Smooth muscle cell (in vitro differentiated cells): ENCODE measurements at regions not wholly inside any gene's neighbourhood (a gene's known extent, or its start where the extent isn't known, plus 50 kb on each side); places are given as distances from the start of the nearest gene placed in this dataset.
"Not testable (repeated sequence)": the region's sequence is repeated elsewhere in the genome, so short reads cannot be mapped to it uniquely, and the experiment has no call there.

Experiments used
- DNase-seq: peaks from one replicate; lab custom pipeline; 2025; ENCODE audit not compliant: unreplicated experiment; lab: John Stamatoyannopoulos, UW
- H2AFZ ChIP-seq: fragments of 200-600 bp; sonication (generic); 2 replicates; pipeline ENCODE4 v1.6.0; 2016; ENCODE audit warnings: antibody characterized with exemption, low read depth, mild to moderate bottlenecking
- H3F3A ChIP-seq: fragments of 200-600 bp; sonication (generic); 2 replicates; pipeline ENCODE4 v1.6.0; 2017; ENCODE audit warnings: antibody characterized with exemption, low read depth
- H3K27ac ChIP-seq: fragments of 200-600 bp; sonication (generic); 2 replicates; pipeline ENCODE4 v1.5.1; 2016; ENCODE audit warnings: low read depth, mild to moderate bottlenecking
- H3K27me3 ChIP-seq: fragments of 200-600 bp; sonication (generic); 2 replicates; pipeline ENCODE4 v1.6.1; 2016; ENCODE audit warnings: low read depth, mild to moderate bottlenecking
- H3K36me3 ChIP-seq: fragments of 200-600 bp; sonication (generic); 2 replicates; pipeline ENCODE4 v1.5.1; 2016; ENCODE audit warnings: low read depth
- H3K4me1 ChIP-seq: fragments of 200-600 bp; sonication (generic); 2 replicates; pipeline ENCODE4 v1.5.1; 2016; ENCODE audit warnings: low read depth
- H3K4me2 ChIP-seq: fragments of 200-600 bp; sonication (generic); 2 replicates; pipeline ENCODE4 v1.6.0; 2016; ENCODE audit warnings: mild to moderate bottlenecking
- H3K4me3 ChIP-seq: fragments of 200-600 bp; sonication (generic); 2 replicates; pipeline ENCODE4 v1.5.1; 2016; ENCODE audit warnings: mild to moderate bottlenecking
- H3K79me2 ChIP-seq: fragments of 200-600 bp; sonication (generic); 2 replicates; pipeline ENCODE4 v1.6.0; 2016; ENCODE audit warnings: low read depth, mild to moderate bottlenecking
- H3K9ac ChIP-seq: fragments of 200-600 bp; sonication (generic); 2 replicates; pipeline ENCODE4 v1.6.0; 2016; ENCODE audit warnings: low read depth
- H3K9me3 ChIP-seq: fragments of 200-600 bp; sonication (generic); replicated peaks from 2 replicates; pipeline ENCODE4 v1.5.1; 2016; ENCODE audit warnings: low read depth
- H4K20me1 ChIP-seq: fragments of 200-600 bp; sonication (generic); 2 replicates; pipeline ENCODE4 v1.6.0; 2016; ENCODE audit warnings: low read depth
- WGBS: methylation state at CpG from one replicate; pipeline ENCODE4 v1.1.7; 2016; ENCODE audit warnings: low lambda C conversion rate; 5-methylcytosine and 5-hydroxymethylcytosine counted together
- TF ChIP-seq, protein P1 (sequence below): fragments of 200-600 bp; sonication (generic); IDR thresholded peaks from 2 replicates; pipeline ENCODE4 v1.5.1; 2017; ENCODE audit warnings: borderline replicate concordance, mild to moderate bottlenecking, antibody characterized with exemption; ENCODE audit not compliant: insufficient read depth, poor library complexity, severe bottlenecking

- no peaks in the 10 kb centered on the region for H3K9me3 ChIP-seq
- TF ChIP-seq, protein P1, sequence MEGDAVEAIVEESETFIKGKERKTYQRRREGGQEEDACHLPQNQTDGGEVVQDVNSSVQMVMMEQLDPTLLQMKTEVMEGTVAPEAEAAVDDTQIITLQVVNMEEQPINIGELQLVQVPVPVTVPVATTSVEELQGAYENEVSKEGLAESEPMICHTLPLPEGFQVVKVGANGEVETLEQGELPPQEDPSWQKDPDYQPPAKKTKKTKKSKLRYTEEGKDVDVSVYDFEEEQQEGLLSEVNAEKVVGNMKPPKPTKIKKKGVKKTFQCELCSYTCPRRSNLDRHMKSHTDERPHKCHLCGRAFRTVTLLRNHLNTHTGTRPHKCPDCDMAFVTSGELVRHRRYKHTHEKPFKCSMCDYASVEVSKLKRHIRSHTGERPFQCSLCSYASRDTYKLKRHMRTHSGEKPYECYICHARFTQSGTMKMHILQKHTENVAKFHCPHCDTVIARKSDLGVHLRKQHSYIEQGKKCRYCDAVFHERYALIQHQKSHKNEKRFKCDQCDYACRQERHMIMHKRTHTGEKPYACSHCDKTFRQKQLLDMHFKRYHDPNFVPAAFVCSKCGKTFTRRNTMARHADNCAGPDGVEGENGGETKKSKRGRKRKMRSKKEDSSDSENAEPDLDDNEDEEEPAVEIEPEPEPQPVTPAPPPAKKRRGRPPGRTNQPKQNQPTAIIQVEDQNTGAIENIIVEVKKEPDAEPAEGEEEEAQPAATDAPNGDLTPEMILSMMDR: no peak
- no peaks in the 10 kb centered on the region for H4K20me1 ChIP-seq
- no peaks in the 10 kb centered on the region for H3F3A ChIP-seq
- H3K27ac ChIP-seq: no peak overlapping the region
- H3K36me3 ChIP-seq: no peaks in the 10 kb centered on the region
- 96% methylated on average over 9 of the region's 9 CpGs for WGBS
- no peak overlapping the region for H3K4me3 ChIP-seq
- H3K79me2 ChIP-seq: no peaks in the 10 kb centered on the region
- no peak overlapping the region for H3K4me2 ChIP-seq
- H3K4me1 ChIP-seq: peaks cover 20% of the 10 kb centered on the region
- no peak for DNase-seq
- H3K9ac ChIP-seq: no peak overlapping the region
- H3K27me3 ChIP-seq: no peaks in the 10 kb centered on the region
- H2AFZ ChIP-seq: no peak overlapping the region
Measured at GRCh38 chr2:15822151-15823044, 118.0 kb upstream of the MYCN start.

- H4K20me1 ChIP-seq: no peaks in the 10 kb centered on the region
- peaks cover 20% of the 10 kb centered on the region for H3K4me1 ChIP-seq
- TF ChIP-seq, protein P1: no peak
- H2AFZ ChIP-seq: no peak overlapping the region
- DNase-seq: no peak
- H3K79me2 ChIP-seq: no peaks in the 10 kb centered on the region
- H3K9ac ChIP-seq: no peak overlapping the region
- no peaks in the 10 kb centered on the region for H3K27me3 ChIP-seq
- no peaks in the 10 kb centered on the region for H3F3A ChIP-seq
- no peak overlapping the region for H3K4me3 ChIP-seq
- no peak overlapping the region for H3K4me2 ChIP-seq
- H3K27ac ChIP-seq: no peak overlapping the region
- WGBS: 85% methylated on average over 10 of the region's 10 CpGs
- no peaks in the 10 kb centered on the region for H3K9me3 ChIP-seq
- no peaks in the 10 kb centered on the region for H3K36me3 ChIP-seq
Measured at GRCh38 chr2:15823459-15824396, 116.6 kb upstream of the MYCN start.

DNA sequence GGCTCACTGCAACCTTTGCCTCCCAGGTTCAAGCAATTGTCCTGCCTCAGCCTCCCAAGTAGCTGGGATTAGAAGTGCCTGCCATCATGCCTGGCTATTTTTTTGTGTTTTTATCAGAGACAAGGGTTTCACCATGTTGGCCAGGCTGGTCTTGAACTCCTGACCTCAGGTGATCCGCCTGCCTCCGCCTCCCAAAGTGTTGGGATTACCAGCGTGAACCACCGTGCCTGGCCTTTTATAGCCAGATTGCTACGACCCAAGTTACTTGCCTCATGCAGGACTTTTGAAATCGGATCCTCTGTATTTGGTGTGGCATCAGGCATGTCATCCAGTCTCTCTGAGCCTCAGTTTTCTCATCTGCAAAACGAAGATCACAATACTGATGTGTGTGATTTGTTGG is 115.9 kb upstream of the MYCN start:
- H3K79me2 ChIP-seq, H3K9me3 ChIP-seq, H3K4me3 ChIP-seq, H3K27ac ChIP-seq, DNase-seq, H3K27me3 ChIP-seq, H3F3A ChIP-seq, H3K36me3 ChIP-seq, H2AFZ ChIP-seq, H3K9ac ChIP-seq, H4K20me1 ChIP-seq, H3K4me2 ChIP-seq: not testable (repeated sequence)
- WGBS: 77% methylated on average over 7 of the region's 7 CpGs
- H3K4me1 ChIP-seq: peaks cover 17% of the 10 kb centered on the region

- H3K4me1 ChIP-seq: peaks cover 13% of the 10 kb centered on the region
- no peaks in the 10 kb centered on the region for H3K27me3 ChIP-seq
- H3F3A ChIP-seq: no peaks in the 10 kb centered on the region
- 77% methylated on average over 13 of the region's 13 CpGs for WGBS
- no peak overlapping the region for H3K4me2 ChIP-seq
- H3K9ac ChIP-seq: no peak overlapping the region
- no peak overlapping the region for H3K4me3 ChIP-seq
- no peak for DNase-seq
- no peaks in the 10 kb centered on the region for H3K9me3 ChIP-seq
- TF ChIP-seq, protein P1: no peak
- H3K79me2 ChIP-seq: no peaks in the 10 kb centered on the region
- H3K36me3 ChIP-seq: no peaks in the 10 kb centered on the region
- no peaks in the 10 kb centered on the region for H4K20me1 ChIP-seq
- H3K27ac ChIP-seq: no peak overlapping the region
- H2AFZ ChIP-seq: no peak overlapping the region
Measured at GRCh38 chr2:15825276-15825980, 114.9 kb upstream of the MYCN start.
